ENCODE measurements at regions not wholly inside any gene's neighbourhood (a gene's known extent, or its start where the extent isn't known, plus 50 kb on each side); places are given as distances from the start of the nearest gene placed in this dataset.
A peak's percentile ranks its signal among the peaks of the same experiment; 100 is the strongest.
"Not testable (repeated sequence)": the region's sequence is repeated elsewhere in the genome, so short reads cannot be mapped to it uniquely, and the experiment has no call there.

GRCh38 chr7:66573782-66574495 is 54.7 kb upstream of the KCTD7 start:
- H2BK5ac ChIP-seq (ENCODE audit: low read depth, low read length, poor library complexity) = not testable (repeated sequence)

GRCh38 chr7:66574768-66575167 is 53.9 kb upstream of the KCTD7 start:
- not testable (repeated sequence) for H3K9me3 ChIP-seq (ENCODE audit: insufficient read depth, low read depth, low read length); H3K27ac ChIP-seq (ENCODE audit: low read depth, low read length); H3K79me2 ChIP-seq (ENCODE audit: control insufficient read depth, insufficient read depth, low read length, poor library complexity); H3K23ac ChIP-seq (ENCODE audit: low read length); H4K8ac ChIP-seq (ENCODE audit: low read depth, low read length); H2BK5ac ChIP-seq (ENCODE audit: low read depth, low read length, poor library complexity); H3K4ac ChIP-seq (ENCODE audit: low read depth, low read length); H3K36me3 ChIP-seq (ENCODE audit: control insufficient read depth in 1 of 2, insufficient read depth in 2 of 2, low read length in 2 of 2); H3K4me3 ChIP-seq (ENCODE audit: low read depth, low read length); H2AFZ ChIP-seq (ENCODE audit: insufficient read depth, low read length, poor library complexity); H3K27me3 ChIP-seq (ENCODE audit: insufficient read depth, low read length); H3K79me1 ChIP-seq (ENCODE audit: low read length); H2BK12ac ChIP-seq (ENCODE audit: low read length); H4K91ac ChIP-seq (ENCODE audit: low read depth, low read length); H2AK5ac ChIP-seq (ENCODE audit: low read length); H3K4me2 ChIP-seq (ENCODE audit: low read length); H3K9ac ChIP-seq (ENCODE audit: low read length); H3K18ac ChIP-seq (ENCODE audit: low read length); H4K12ac ChIP-seq (ENCODE audit: low read depth, low read length); H3K14ac ChIP-seq (ENCODE audit: low read length); H2BK120ac ChIP-seq (ENCODE audit: insufficient read depth, low read length, poor library complexity); DNase-seq; H3K4me1 ChIP-seq (ENCODE audit: control insufficient read depth in 1 of 2, insufficient read depth in 2 of 2, low read length in 2 of 2)
- no CpG with 5 or more reads among the region's 5 CpGs for WGBS (ENCODE audit: extremely low coverage, insufficient coverage, insufficient read length)

More at GRCh38 chr7:66573782-66574495, 54.7 kb upstream of the KCTD7 start:
- not testable (repeated sequence) for H3K18ac ChIP-seq (ENCODE audit: low read length); H3K9me3 ChIP-seq (ENCODE audit: insufficient read depth, low read depth, low read length); H2AFZ ChIP-seq (ENCODE audit: insufficient read depth, low read length, poor library complexity); H3K4ac ChIP-seq (ENCODE audit: low read depth, low read length); H4K8ac ChIP-seq (ENCODE audit: low read depth, low read length); H4K91ac ChIP-seq (ENCODE audit: low read depth, low read length); H3K79me1 ChIP-seq (ENCODE audit: low read length); DNase-seq; H2BK120ac ChIP-seq (ENCODE audit: insufficient read depth, low read length, poor library complexity); H3K4me1 ChIP-seq (ENCODE audit: control insufficient read depth in 1 of 2, insufficient read depth in 2 of 2, low read length in 2 of 2); H3K27me3 ChIP-seq (ENCODE audit: insufficient read depth, low read length); H3K4me3 ChIP-seq (ENCODE audit: low read depth, low read length); H3K14ac ChIP-seq (ENCODE audit: low read length); H2AK5ac ChIP-seq (ENCODE audit: low read length); H3K36me3 ChIP-seq (ENCODE audit: control insufficient read depth in 1 of 2, insufficient read depth in 2 of 2, low read length in 2 of 2); H3K9ac ChIP-seq (ENCODE audit: low read length); H2BK12ac ChIP-seq (ENCODE audit: low read length); H3K27ac ChIP-seq (ENCODE audit: low read depth, low read length); H3K23ac ChIP-seq (ENCODE audit: low read length); H4K12ac ChIP-seq (ENCODE audit: low read depth, low read length); H3K4me2 ChIP-seq (ENCODE audit: low read length); H3K79me2 ChIP-seq (ENCODE audit: control insufficient read depth, insufficient read depth, low read length, poor library complexity)
- WGBS (ENCODE audit: extremely low coverage, insufficient coverage, insufficient read length) = no CpG with 5 or more reads among the region's 9 CpGs

- H4K12ac ChIP-seq (ENCODE audit: low read depth, low read length) = no peak overlapping the region
Measured at GRCh38 chr7:66575398-66575797, 53.3 kb upstream of the KCTD7 start.

GRCh38 chr7:66576646-66577045 is 52.0 kb upstream of the KCTD7 start:
- peaks cover 4% of the 10 kb centered on the region for H3K79me2 ChIP-seq (ENCODE audit: control insufficient read depth, insufficient read depth, low read length, poor library complexity)
- H3K4me1 ChIP-seq (ENCODE audit: control insufficient read depth in 1 of 2, insufficient read depth in 2 of 2, low read length in 2 of 2) = no peaks in the 10 kb centered on the region
- H3K18ac ChIP-seq (ENCODE audit: low read length) = no peak overlapping the region
- no peak overlapping the region for H2AK5ac ChIP-seq (ENCODE audit: low read length)
- H4K12ac ChIP-seq (ENCODE audit: low read depth, low read length) = no peak overlapping the region
- H3K36me3 ChIP-seq (ENCODE audit: control insufficient read depth in 1 of 2, insufficient read depth in 2 of 2, low read length in 2 of 2) = peaks cover 6 to 10% of the 10 kb centered on the region in 2 experiments
- H3K9me3 ChIP-seq (ENCODE audit: insufficient read depth, low read depth, low read length) = no peaks in the 10 kb centered on the region
- no peak overlapping the region for H4K91ac ChIP-seq (ENCODE audit: low read depth, low read length)
- no peak overlapping the region for H2AFZ ChIP-seq (ENCODE audit: insufficient read depth, low read length, poor library complexity)
- peak overlapping the region; percentile 52 for H3K4ac ChIP-seq (ENCODE audit: low read depth, low read length)
- H3K9ac ChIP-seq (ENCODE audit: low read length) = no peak overlapping the region
- H2BK120ac ChIP-seq (ENCODE audit: insufficient read depth, low read length, poor library complexity) = no peak overlapping the region
- H3K27me3 ChIP-seq (ENCODE audit: insufficient read depth, low read length) = no peaks in the 10 kb centered on the region
- H3K27ac ChIP-seq (ENCODE audit: low read depth, low read length) = no peak overlapping the region
- no peak overlapping the region for H2BK12ac ChIP-seq (ENCODE audit: low read length)
- no CpG with 5 or more reads among the region's 7 CpGs for WGBS (ENCODE audit: extremely low coverage, insufficient coverage, insufficient read length)
- no peak overlapping the region for H3K4me3 ChIP-seq (ENCODE audit: low read depth, low read length)
- H3K23ac ChIP-seq (ENCODE audit: low read length) = no peak overlapping the region
- DNase-seq = no peak
- H4K8ac ChIP-seq (ENCODE audit: low read depth, low read length) = no peak overlapping the region
- no peak overlapping the region for H2BK5ac ChIP-seq (ENCODE audit: low read depth, low read length, poor library complexity)
- no peak overlapping the region for H3K14ac ChIP-seq (ENCODE audit: low read length)
- no peak overlapping the region for H3K4me2 ChIP-seq (ENCODE audit: low read length)
- no peaks in the 10 kb centered on the region for H3K79me1 ChIP-seq (ENCODE audit: low read length)

More at GRCh38 chr7:66575398-66575797, 53.3 kb upstream of the KCTD7 start:
- no peak overlapping the region for H3K4ac ChIP-seq (ENCODE audit: low read depth, low read length)
- no peak overlapping the region for H3K4me2 ChIP-seq (ENCODE audit: low read length)
- H3K9ac ChIP-seq (ENCODE audit: low read length) = no peak overlapping the region
- H2AFZ ChIP-seq (ENCODE audit: insufficient read depth, low read length, poor library complexity) = no peak overlapping the region
- H3K9me3 ChIP-seq (ENCODE audit: insufficient read depth, low read depth, low read length) = no peaks in the 10 kb centered on the region
- H3K4me1 ChIP-seq (ENCODE audit: control insufficient read depth in 1 of 2, insufficient read depth in 2 of 2, low read length in 2 of 2) = no peaks in the 10 kb centered on the region
- H3K4me3 ChIP-seq (ENCODE audit: low read depth, low read length) = no peak overlapping the region
- H3K23ac ChIP-seq (ENCODE audit: low read length) = no peak overlapping the region
- H2BK5ac ChIP-seq (ENCODE audit: low read depth, low read length, poor library complexity) = no peak overlapping the region
- no peaks in the 10 kb centered on the region for H3K79me1 ChIP-seq (ENCODE audit: low read length)
- H2BK120ac ChIP-seq (ENCODE audit: insufficient read depth, low read length, poor library complexity) = no peak overlapping the region
- peaks cover 2% of the 10 kb centered on the region for H3K79me2 ChIP-seq (ENCODE audit: control insufficient read depth, insufficient read depth, low read length, poor library complexity)
- H3K27ac ChIP-seq (ENCODE audit: low read depth, low read length) = no peak overlapping the region
- no peak for DNase-seq
- H2AK5ac ChIP-seq (ENCODE audit: low read length) = no peak overlapping the region
- peaks cover 2 to 10% of the 10 kb centered on the region in 2 experiments for H3K36me3 ChIP-seq (ENCODE audit: control insufficient read depth in 1 of 2, insufficient read depth in 2 of 2, low read length in 2 of 2)
- H3K14ac ChIP-seq (ENCODE audit: low read length) = no peak overlapping the region
- whole genome bisulfite sequencing (ENCODE audit: extremely low coverage, insufficient coverage, insufficient read length) = no CpG with 5 or more reads among the region's 4 CpGs
- no peak overlapping the region for H4K91ac ChIP-seq (ENCODE audit: low read depth, low read length)
- H3K27me3 ChIP-seq (ENCODE audit: insufficient read depth, low read length) = no peaks in the 10 kb centered on the region
- no peak overlapping the region for H2BK12ac ChIP-seq (ENCODE audit: low read length)
- H4K8ac ChIP-seq (ENCODE audit: low read depth, low read length) = no peak overlapping the region
- H3K18ac ChIP-seq (ENCODE audit: low read length) = no peak overlapping the region
